Suprapubic skin (tissue), 4 donors: ENCODE measurements at regions not wholly inside any gene's neighbourhood (a gene's known extent, or its start where the extent isn't known, plus 50 kb on each side); places are given as distances from the start of the nearest gene placed in this dataset.

Source experiments
- CTCF ChIP-seq, 2 donors: fragments of 200-600 bp in 1 of 2; fragments of 450-650 bp in 1 of 2; sonication (generic) in 1 of 2; IDR thresholded peaks; one replicate each; pipeline ENCODE4 v1.5.1; 2016 to 2019; ENCODE audit warnings: antibody characterized with exemption in 2 of 2, mild to moderate bottlenecking in 1 of 2, moderate library complexity in 1 of 2
- EP300 ChIP-seq: sonication (generic); formaldehyde crosslinking; IDR thresholded peaks from one replicate; pipeline ENCODE4 v1.6.1; 2017; ENCODE audit warnings: antibody characterized with exemption
- POLR2A ChIP-seq, 2 donors: fragments of 450-650 bp; IDR thresholded peaks; one replicate each; pipeline ENCODE4 v1.6.1; 2017; ENCODE audit warnings: antibody characterized with exemption in 2 of 2, mild to moderate bottlenecking in 2 of 2, moderate library complexity in 2 of 2
- POLR2AphosphoS5 ChIP-seq, 3 donors: sonication (generic); formaldehyde crosslinking; IDR thresholded peaks; one replicate each; pipeline ENCODE4 v1.6.1; 2017; ENCODE audit warnings: antibody characterized with exemption in 3 of 3

DNA sequence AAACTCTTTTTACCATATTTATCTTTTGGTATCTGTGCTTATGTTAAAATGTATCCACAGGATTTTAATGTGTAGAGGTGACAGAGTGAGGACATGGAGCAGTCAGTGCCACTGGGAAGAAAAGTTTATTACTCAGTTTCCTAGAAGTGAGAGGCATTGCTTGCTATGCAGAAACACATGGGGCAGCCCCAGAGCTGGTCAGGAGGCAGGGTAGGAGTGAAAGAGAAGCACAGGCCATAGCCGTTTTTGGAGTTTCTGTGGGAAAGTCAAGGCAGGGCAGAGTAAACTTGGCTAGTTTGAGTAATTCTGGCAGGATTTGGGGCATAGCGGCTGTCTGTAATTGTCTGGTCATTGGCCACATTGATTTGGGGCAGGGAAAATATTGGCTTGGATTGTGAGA lies 370.9 kb downstream of the FGF9 start:
- TF ChIP-seq CTCF (IDR thresholded peaks at IDR 0.05) = no peak
- no peak for TF ChIP-seq POLR2AphosphoS5 (IDR thresholded peaks at IDR 0.05)
- TF ChIP-seq POLR2A (IDR thresholded peaks at IDR 0.05) = no peak
- no peak for TF ChIP-seq EP300
